ENCODE measurements at regions not wholly inside any gene's neighbourhood (a gene's known extent, or its start where the extent isn't known, plus 50 kb on each side); places are given as distances from the start of the nearest gene placed in this dataset.

- TF ChIP-seq MAX (IDR thresholded peaks at IDR 0.05): no peak
- TF ChIP-seq REST (IDR thresholded peaks at IDR 0.05; ENCODE audit: low read depth): no peak
- no peak for TF ChIP-seq TAF1 (IDR thresholded peaks at IDR 0.05; ENCODE audit: low read depth)
- no peak for TF ChIP-seq EP300 (IDR thresholded peaks at IDR 0.05; ENCODE audit: borderline replicate concordance)
- TF ChIP-seq YY1 (IDR thresholded peaks at IDR 0.05; ENCODE audit: low read depth): no peak
- TF ChIP-seq USF1 (IDR thresholded peaks at IDR 0.05): no peak
- no peak for TF ChIP-seq FOXM1 (IDR thresholded peaks at IDR 0.05; ENCODE audit: borderline replicate concordance, low read depth)
- TF ChIP-seq RAD21 (IDR thresholded peaks at IDR 0.05; ENCODE audit: low read depth): no peak
- no peak for TF ChIP-seq TEAD4 (IDR thresholded peaks at IDR 0.05)
- no peak for TF ChIP-seq NFIC (IDR thresholded peaks at IDR 0.05)
- no peak for TF ChIP-seq EGR1 (IDR thresholded peaks at IDR 0.05)
- TF ChIP-seq CEBPB (IDR thresholded peaks at IDR 0.05): no peak
Measured at GRCh38 chr4:101418055-101418454, 70.7 kb upstream of the PPP3CA start.

Measured in Ishikawa (cell line).